A549 (cell line): ENCODE measurements at regions not wholly inside any gene's neighbourhood (a gene's known extent, or its start where the extent isn't known, plus 50 kb on each side); places are given as distances from the start of the nearest gene placed in this dataset.

ENCODE experiments used
- ATAC-seq, 2 experiments: fragments of 200-7000 bp in 1 of 2; fragments of >200 bp in 1 of 2; cut with Nextera tagmentation in 1 of 2; cut with Tn5 transposase in 1 of 2; 3 replicates each; pipeline versions ENCODE4 v1.8.0 to v1.9.1; 2018 to 2020; ENCODE audit warnings: mild to moderate bottlenecking in 1 of 2, moderate library complexity in 1 of 2
- CTCF ChIA-PET: fragments of 300-600 bp; sonication (Branson Sonifier 250); formaldehyde crosslinking; extraction: SDS; loops from one replicate; lab custom pipeline; 2021; ENCODE audit warnings: antibody characterized with exemption, inconsistent platforms; lab: Yijun Ruan, JAX
- POLR2A ChIA-PET: fragments of 350-600 bp; formaldehyde crosslinking; extraction: SDS; loops from one replicate; lab custom pipeline; 2021; ENCODE audit warnings: antibody characterized with exemption, inconsistent platforms; lab: Yijun Ruan, JAX
- DNase-seq, 2 experiments: peaks; one replicate each; pipeline versions ENCODE4 v3.0.0 to v3.0.0-alpha.2; 2011 to 2016; ENCODE audit warnings: low read depth in 1 of 2, low spot score in 1 of 2
- FAIRE-seq: peaks from 2 replicates; lab custom pipeline; 2011; peaks lifted over from hg19 to GRCh38; lab: Jason Lieb, UNC
- H3K27ac ChIP-seq, 2 experiments: fragments of >200 bp; sonication (Bioruptor Twin); formaldehyde crosslinking; 3 replicates each; pipeline ENCODE4 v1.5.1; 2016 to 2017
- H3K4me1 ChIP-seq: fragments of >200 bp; sonication (Bioruptor Twin); formaldehyde crosslinking; 3 replicates; pipeline ENCODE4 v1.6.1; 2016
- H3K4me2 ChIP-seq: fragments of >200 bp; sonication (Bioruptor Twin); formaldehyde crosslinking; 3 replicates; pipeline ENCODE4 v1.6.1; 2016
- H3K4me3 ChIP-seq: fragments of >200 bp; sonication (Bioruptor Twin); formaldehyde crosslinking; 3 replicates; pipeline ENCODE4 v1.5.1; 2016
- H3K9me3 ChIP-seq: fragments of >200 bp; sonication (Bioruptor Twin); formaldehyde crosslinking; 3 replicates; pipeline ENCODE4 v1.6.1; 2016
- BHLHE40 ChIP-seq: IDR thresholded peaks from 2 replicates; pipeline ENCODE4 v1.6.1; 2012; ENCODE audit warnings: low read depth, low read length, inconsistent platforms
- CHD2 ChIP-seq: fragments of 150-350 bp; IDR thresholded peaks from 2 replicates; pipeline ENCODE4 v1.6.1; 2014; ENCODE audit warnings: low read length; ENCODE audit not compliant: partially characterized antibody
- E2F6 ChIP-seq: IDR thresholded peaks from 2 replicates; pipeline ENCODE4 v1.6.1; 2012; ENCODE audit warnings: low read depth, borderline replicate concordance
- EHF ChIP-seq: fragments of 250-450 bp; sonication (Bioruptor Pico); IDR thresholded peaks from 2 replicates; pipeline ENCODE4 v1.5.0; 2020; ENCODE audit warnings: mild to moderate bottlenecking
- ELK1 ChIP-seq: fragments of 150-350 bp; IDR thresholded peaks from 2 replicates; pipeline ENCODE4 v1.6.1; 2014; ENCODE audit warnings: low read depth, mild to moderate bottlenecking, low read length
- GATA3 ChIP-seq: IDR thresholded peaks from 2 replicates; pipeline ENCODE4 v1.6.1; 2012; ENCODE audit warnings: borderline replicate concordance
- HES2 ChIP-seq: fragments of >200 bp; sonication (Bioruptor Twin); formaldehyde crosslinking; IDR thresholded peaks from 2 replicates; pipeline ENCODE4 v1.6.1; 2016
- HEYL ChIP-seq: fragments of 250-450 bp; sonication (Bioruptor Pico); IDR thresholded peaks from 2 replicates; pipeline ENCODE4 v1.8.0; 2021; ENCODE audit warnings: mild to moderate bottlenecking, moderate library complexity
- HMGXB4 ChIP-seq: fragments of 250-450 bp; sonication (Bioruptor Pico); IDR thresholded peaks from 2 replicates; pipeline ENCODE4 v1.5.0; 2021; ENCODE audit warnings: mild to moderate bottlenecking, moderate library complexity, borderline replicate concordance
- HOXB5 ChIP-seq: fragments of 250-450 bp; sonication (Bioruptor Pico); IDR thresholded peaks from 2 replicates; pipeline ENCODE4 v1.5.0; 2020; ENCODE audit warnings: mild to moderate bottlenecking, moderate library complexity
- MAFK ChIP-seq: fragments of 450-650 bp; IDR thresholded peaks from 2 replicates; pipeline ENCODE4 v1.6.1; 2014; ENCODE audit not compliant: partially characterized antibody
- MAZ ChIP-seq: fragments of 150-350 bp; IDR thresholded peaks from 2 replicates; pipeline ENCODE4 v1.6.1; 2014; ENCODE audit warnings: antibody characterized with exemption, low read depth, low read length, borderline replicate concordance
- MYC ChIP-seq: IDR thresholded peaks from 2 replicates; pipeline ENCODE4 v1.6.1; 2012; ENCODE audit warnings: mild to moderate bottlenecking, inconsistent platforms, low read length, improper control_type of control experiment, borderline replicate concordance
- RAD21 ChIP-seq, 2 experiments: fragments of >200 bp in 1 of 2; sonication (Bioruptor Twin) in 1 of 2; formaldehyde crosslinking in 1 of 2; IDR thresholded peaks in 1 of 2; conservative IDR thresholded peaks in 1 of 2; 2 replicates in 1 of 2; 3 replicates in 1 of 2; pipeline ENCODE4 v1.6.1; 2012 to 2018; ENCODE audit warnings: inconsistent platforms in 1 of 2
- RARB ChIP-seq: fragments of 250-450 bp; sonication (Bioruptor Pico); IDR thresholded peaks from 2 replicates; pipeline ENCODE4 v1.8.0; 2021; ENCODE audit warnings: mild to moderate bottlenecking, moderate library complexity
- RNF2 ChIP-seq: fragments of 200-600 bp; sonication (generic); IDR thresholded peaks from 2 replicates; pipeline ENCODE4 v1.6.1; 2016; ENCODE audit warnings: low read depth, mild to moderate bottlenecking, antibody characterized with exemption, moderate library complexity, borderline replicate concordance
- SMC3 ChIP-seq: fragments of >200 bp; sonication (Bioruptor Twin); formaldehyde crosslinking; IDR thresholded peaks from 3 replicates; pipeline ENCODE4 v1.6.1; 2018; ENCODE audit warnings: inconsistent platforms
- TFCP2L1 ChIP-seq: fragments of 250-450 bp; sonication (Bioruptor Pico); IDR thresholded peaks from 2 replicates; pipeline ENCODE4 v1.5.0; 2021; ENCODE audit warnings: mild to moderate bottlenecking
- ZNF302 ChIP-seq: fragments of 250-450 bp; sonication (Bioruptor Pico); IDR thresholded peaks from 2 replicates; pipeline ENCODE4 v1.9.0; 2021; ENCODE audit warnings: inconsistent platforms, mild to moderate bottlenecking, moderate library complexity
- ZSCAN20 ChIP-seq: fragments of 250-450 bp; sonication (Bioruptor Pico); IDR thresholded peaks from 2 replicates; pipeline ENCODE4 v1.8.0; 2022; ENCODE audit warnings: mild to moderate bottlenecking, moderate library complexity
- WGBS: methylation state at CpG from one replicate; pipeline ENCODE4 v1.1.6; 2017; ENCODE audit errors: missing lambda C conversion rate; 5-methylcytosine and 5-hydroxymethylcytosine counted together
- TF ChIP-seq, protein P1 (sequence below): fragments of 450-650 bp; IDR thresholded peaks from 2 replicates; pipeline ENCODE4 v1.6.1; 2014; ENCODE audit warnings: antibody characterized with exemption
- TF ChIP-seq, protein P2 (sequence below): fragments of >200 bp; sonication (Bioruptor Twin); formaldehyde crosslinking; IDR thresholded peaks from 3 replicates; pipeline ENCODE4 v1.6.1; 2016
- TF ChIP-seq, protein P3 (sequence below): fragments of >200 bp; sonication (Bioruptor Twin); formaldehyde crosslinking; IDR thresholded peaks from 3 replicates; pipeline ENCODE4 v1.5.1; 2016

DNA sequence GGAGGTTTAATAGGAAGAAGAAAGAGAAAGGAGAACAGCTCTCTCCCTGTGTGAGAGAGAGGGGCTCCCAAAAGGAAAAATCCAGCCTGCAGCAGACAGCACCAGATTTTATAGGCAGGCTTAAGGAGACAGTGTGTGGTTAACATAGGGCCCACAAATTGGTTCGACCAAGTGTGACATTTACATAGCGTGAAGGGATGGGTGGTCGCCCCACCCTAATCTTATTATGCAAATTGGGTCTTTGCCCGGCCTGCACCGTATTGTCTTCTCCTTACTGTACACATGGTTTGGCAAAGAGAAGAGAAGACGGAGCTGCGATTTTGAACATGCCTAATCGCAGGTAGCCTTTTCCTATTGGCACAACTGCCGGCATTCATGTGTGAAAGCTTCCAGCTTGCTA is 756.3 kb downstream of the NXPH1 start:
- ChIA-PET POLR2A (no interaction called here), CTCF (no interaction called here)
- FAIRE-seq (no peak), DNase-seq (no peak), ATAC-seq (no peak)
- no peak overlapping the region for H3K4me3 ChIP-seq
- 20% methylated on average over 9 of the region's 9 CpGs for WGBS
- H3K4me2 ChIP-seq, result no peak overlapping the region
- H3K27ac ChIP-seq, result no peak overlapping the region
- no peaks in the 10 kb centered on the region; the same call in 2 of the 3 replicates for H3K9me3 ChIP-seq
- TF ChIP-seq, protein P1, sequence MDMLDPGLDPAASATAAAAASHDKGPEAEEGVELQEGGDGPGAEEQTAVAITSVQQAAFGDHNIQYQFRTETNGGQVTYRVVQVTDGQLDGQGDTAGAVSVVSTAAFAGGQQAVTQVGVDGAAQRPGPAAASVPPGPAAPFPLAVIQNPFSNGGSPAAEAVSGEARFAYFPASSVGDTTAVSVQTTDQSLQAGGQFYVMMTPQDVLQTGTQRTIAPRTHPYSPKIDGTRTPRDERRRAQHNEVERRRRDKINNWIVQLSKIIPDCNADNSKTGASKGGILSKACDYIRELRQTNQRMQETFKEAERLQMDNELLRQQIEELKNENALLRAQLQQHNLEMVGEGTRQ, result no peak
- H3K4me1 ChIP-seq, result no peaks in the 10 kb centered on the region

DNA sequence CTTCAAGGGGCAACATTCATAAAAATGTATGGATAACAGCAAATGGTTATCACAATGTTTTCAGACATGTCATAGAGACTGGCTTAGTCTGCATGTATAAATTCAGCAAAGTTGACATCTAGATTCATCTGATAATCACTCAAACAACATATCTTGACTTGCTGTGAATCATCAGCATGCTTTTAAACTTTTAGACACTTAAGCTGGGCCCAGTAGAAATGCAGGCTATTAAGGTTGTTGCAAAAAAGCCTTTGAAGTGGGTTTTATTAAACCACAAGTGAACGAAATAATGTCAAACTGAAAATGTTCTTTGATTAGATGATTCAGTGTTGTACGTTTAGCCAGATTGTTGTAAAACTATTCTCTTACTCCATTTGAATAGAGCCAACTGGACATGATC is 759.6 kb downstream of the NXPH1 start:
- ATAC-seq, result no peak
- Histone ChIP-seq H3K4me2 (no peak overlapping the region), H3K4me1 (no peaks in the 10 kb centered on the region), H3K27ac (no peak overlapping the region), H3K4me3 (no peak overlapping the region), H3K9me3 (no peaks in the 10 kb centered on the region; the same call in 2 of the 3 replicates)
- WGBS, result 3% methylated on average over 2 of the region's 2 CpGs
- DNase-seq, result no peak
- CTCF ChIA-PET, result no interaction called here
- FAIRE-seq, result no peak
- POLR2A ChIA-PET, result no interaction called here
- TF ChIP-seq E2F6, result no peak
- TF ChIP-seq, protein P2, sequence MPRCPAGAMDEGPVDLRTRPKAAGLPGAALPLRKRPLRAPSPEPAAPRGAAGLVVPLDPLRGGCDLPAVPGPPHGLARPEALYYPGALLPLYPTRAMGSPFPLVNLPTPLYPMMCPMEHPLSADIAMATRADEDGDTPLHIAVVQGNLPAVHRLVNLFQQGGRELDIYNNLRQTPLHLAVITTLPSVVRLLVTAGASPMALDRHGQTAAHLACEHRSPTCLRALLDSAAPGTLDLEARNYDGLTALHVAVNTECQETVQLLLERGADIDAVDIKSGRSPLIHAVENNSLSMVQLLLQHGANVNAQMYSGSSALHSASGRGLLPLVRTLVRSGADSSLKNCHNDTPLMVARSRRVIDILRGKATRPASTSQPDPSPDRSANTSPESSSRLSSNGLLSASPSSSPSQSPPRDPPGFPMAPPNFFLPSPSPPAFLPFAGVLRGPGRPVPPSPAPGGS, result no peak
- TF ChIP-seq MAZ, result no peak
- no peak for TF ChIP-seq HOXB5
- no peak for TF ChIP-seq GATA3
- no peak for TF ChIP-seq SMC3
- TF ChIP-seq HMGXB4 (CRISPR knock-in tag), result no peak
- no peak for TF ChIP-seq MAFK
- no peak for TF ChIP-seq RAD21 (conservative IDR thresholded peaks at IDR 0.05 in 1 of 2, IDR thresholded peaks at IDR 0.05 in 1 of 2)
- TF ChIP-seq ELK1, result no peak
- TF ChIP-seq ZSCAN20, result no peak
- no peak for TF ChIP-seq BHLHE40
- no peak for TF ChIP-seq CHD2
- TF ChIP-seq ZNF302, result no peak
- no peak for TF ChIP-seq EHF (CRISPR knock-in tag)

- H3K9me3 ChIP-seq, result no peaks in the 10 kb centered on the region
- no peak for ATAC-seq
- FAIRE-seq, result no peak
- no peak overlapping the region for H3K27ac ChIP-seq
- H3K4me2 ChIP-seq, result no peak overlapping the region
- no peaks in the 10 kb centered on the region for H3K4me1 ChIP-seq
- no peak overlapping the region for H3K4me3 ChIP-seq
- no peak for DNase-seq
- ChIA-PET POLR2A (no interaction called here), CTCF (no interaction called here)
- TF ChIP-seq HES2, result no peak
- no peak for TF ChIP-seq MYC
- no peak for TF ChIP-seq TFCP2L1 (CRISPR knock-in tag)
- no peak for TF ChIP-seq RARB (CRISPR knock-in tag)
- TF ChIP-seq HEYL, result no peak
- TF ChIP-seq, protein P3, sequence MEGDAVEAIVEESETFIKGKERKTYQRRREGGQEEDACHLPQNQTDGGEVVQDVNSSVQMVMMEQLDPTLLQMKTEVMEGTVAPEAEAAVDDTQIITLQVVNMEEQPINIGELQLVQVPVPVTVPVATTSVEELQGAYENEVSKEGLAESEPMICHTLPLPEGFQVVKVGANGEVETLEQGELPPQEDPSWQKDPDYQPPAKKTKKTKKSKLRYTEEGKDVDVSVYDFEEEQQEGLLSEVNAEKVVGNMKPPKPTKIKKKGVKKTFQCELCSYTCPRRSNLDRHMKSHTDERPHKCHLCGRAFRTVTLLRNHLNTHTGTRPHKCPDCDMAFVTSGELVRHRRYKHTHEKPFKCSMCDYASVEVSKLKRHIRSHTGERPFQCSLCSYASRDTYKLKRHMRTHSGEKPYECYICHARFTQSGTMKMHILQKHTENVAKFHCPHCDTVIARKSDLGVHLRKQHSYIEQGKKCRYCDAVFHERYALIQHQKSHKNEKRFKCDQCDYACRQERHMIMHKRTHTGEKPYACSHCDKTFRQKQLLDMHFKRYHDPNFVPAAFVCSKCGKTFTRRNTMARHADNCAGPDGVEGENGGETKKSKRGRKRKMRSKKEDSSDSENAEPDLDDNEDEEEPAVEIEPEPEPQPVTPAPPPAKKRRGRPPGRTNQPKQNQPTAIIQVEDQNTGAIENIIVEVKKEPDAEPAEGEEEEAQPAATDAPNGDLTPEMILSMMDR, result no peak
- TF ChIP-seq RNF2, result no peak
- TF ChIP-seq MAZ, result no peak
- no peak for TF ChIP-seq CHD2
- no peak for TF ChIP-seq EHF (CRISPR knock-in tag)
- 18% methylated on average over 4 of the region's 4 CpGs for WGBS
These were observed 767.2 kb downstream of the NXPH1 start for GRCh38 chr7:9200626-9201025.
